Liver (tissue), 7 donors: ENCODE measurements at regions not wholly inside any gene's neighbourhood (a gene's known extent, or its start where the extent isn't known, plus 50 kb on each side); places are given as distances from the start of the nearest gene placed in this dataset.

ENCODE experiments used
- DNase-seq: peaks from one replicate; pipeline ENCODE4 v3.0.0-alpha.2; 2017; ENCODE audit warnings: low spot score
- H3K27ac ChIP-seq, 2 donors: one replicate each; pipeline ENCODE4 v1.7.0; 2013; ENCODE audit warnings: inconsistent platforms in 2 of 2, low read length in 2 of 2, control low read depth in 1 of 2, low read depth in 1 of 2, mild to moderate bottlenecking in 1 of 2
- H3K27me3 ChIP-seq, 4 donors: one replicate each; pipeline versions ENCODE4 v1.6.1 to v1.7.0; 2013; ENCODE audit warnings: low read length in 3 of 4, inconsistent platforms in 1 of 4, mild to moderate bottlenecking in 1 of 4, moderate library complexity in 1 of 4; ENCODE audit not compliant: control insufficient read depth in 4 of 4, insufficient read depth in 4 of 4
- H3K36me3 ChIP-seq, 4 donors: one replicate each; pipeline versions ENCODE4 v1.6.1 to v1.7.0; 2013; ENCODE audit warnings: low read length in 3 of 4, mild to moderate bottlenecking in 3 of 4, low read depth in 1 of 4, moderate library complexity in 1 of 4; ENCODE audit not compliant: control insufficient read depth in 4 of 4, insufficient read depth in 3 of 4
- H3K4me1 ChIP-seq, 4 donors: one replicate each; pipeline versions ENCODE4 v1.6.1 to v1.7.0; 2013; ENCODE audit warnings: low read length in 3 of 4, mild to moderate bottlenecking in 3 of 4, moderate library complexity in 1 of 4; ENCODE audit not compliant: control insufficient read depth in 4 of 4, insufficient read depth in 4 of 4
- H3K4me3 ChIP-seq, 3 donors: one replicate each; pipeline versions ENCODE4 v1.6.1 to v1.7.0; 2013; ENCODE audit warnings: low read length in 3 of 3, control low read depth in 1 of 3, low read depth in 1 of 3, mild to moderate bottlenecking in 1 of 3
- H3K9ac ChIP-seq, 2 donors: one replicate each; pipeline ENCODE4 v1.7.0; 2013; ENCODE audit warnings: low read length in 2 of 2, mild to moderate bottlenecking in 2 of 2, moderate library complexity in 2 of 2, control low read depth in 1 of 2, low read depth in 1 of 2
- H3K9me3 ChIP-seq, 4 donors: one replicate each; pipeline versions ENCODE4 v1.6.1 to v1.7.0; 2013; ENCODE audit warnings: low read length in 3 of 4; ENCODE audit not compliant: control insufficient read depth in 4 of 4
- ATF3 ChIP-seq: IDR thresholded peaks from 2 replicates; pipeline ENCODE4 v1.6.1; 2016; ENCODE audit warnings: antibody characterized with exemption
- EGR1 ChIP-seq, 2 donors: IDR thresholded peaks; 2 replicates each; pipeline ENCODE4 v1.6.1; 2016 to 2018; ENCODE audit warnings: antibody characterized with exemption in 2 of 2, low read depth in 2 of 2
- FOXA2 ChIP-seq: IDR thresholded peaks from 2 replicates; pipeline ENCODE4 v1.6.1; 2016; ENCODE audit warnings: antibody characterized with exemption
- GABPA ChIP-seq, 2 donors: IDR thresholded peaks in 1 of 2; conservative IDR thresholded peaks in 1 of 2; 2 replicates each; pipeline ENCODE4 v1.6.1; 2016; ENCODE audit warnings: antibody characterized with exemption in 2 of 2, mild to moderate bottlenecking in 1 of 2, moderate library complexity in 1 of 2
- HNF4A ChIP-seq, 2 donors: conservative IDR thresholded peaks; 2 replicates each; pipeline ENCODE4 v1.6.1; 2016; ENCODE audit warnings: antibody characterized with exemption in 2 of 2, mild to moderate bottlenecking in 2 of 2
- JUND ChIP-seq, 2 donors: IDR thresholded peaks; 2 replicates each; pipeline ENCODE4 v1.6.1; 2016; ENCODE audit warnings: antibody characterized with exemption in 2 of 2
- NR2F2 ChIP-seq: IDR thresholded peaks from 2 replicates; pipeline ENCODE4 v1.6.1; 2016; ENCODE audit warnings: antibody characterized with exemption
- RAD21 ChIP-seq, 2 donors: IDR thresholded peaks; 2 replicates each; pipeline ENCODE4 v1.6.1; 2016; ENCODE audit warnings: antibody characterized with exemption in 2 of 2, mild to moderate bottlenecking in 2 of 2
- REST ChIP-seq: IDR thresholded peaks from 2 replicates; pipeline ENCODE4 v1.6.1; 2016; ENCODE audit warnings: antibody characterized with exemption, mild to moderate bottlenecking
- RXRA ChIP-seq, 2 donors: IDR thresholded peaks; 2 replicates each; pipeline ENCODE4 v1.6.1; 2017 to 2018; ENCODE audit warnings: antibody characterized with exemption in 2 of 2, mild to moderate bottlenecking in 1 of 2
- YY1 ChIP-seq: IDR thresholded peaks from 2 replicates; pipeline ENCODE4 v1.6.1; 2016; ENCODE audit warnings: antibody characterized with exemption, mild to moderate bottlenecking
- WGBS: extraction: QIAGEN DNeasy Blood & Tissue Kit; methylation state at CpG from one replicate; pipeline ENCODE4 v1.1.7; 2013; 5-methylcytosine and 5-hydroxymethylcytosine counted together
- TF ChIP-seq, protein P1 (sequence below): IDR thresholded peaks from 2 replicates; pipeline ENCODE4 v1.6.1; 2016; ENCODE audit warnings: antibody characterized with exemption
- donor health status: healthy.
- donor health status: healthy.
- donor health status: healthy.
- donor health status: healthy.

GRCh38 chr7:33707427-33707826 lies 197.9 kb upstream of the BMPER start (continued):
- TF ChIP-seq, protein P1, sequence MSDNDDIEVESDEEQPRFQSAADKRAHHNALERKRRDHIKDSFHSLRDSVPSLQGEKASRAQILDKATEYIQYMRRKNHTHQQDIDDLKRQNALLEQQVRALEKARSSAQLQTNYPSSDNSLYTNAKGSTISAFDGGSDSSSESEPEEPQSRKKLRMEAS, result no peak
- TF ChIP-seq YY1 (no peak), JUND (IDR thresholded peaks at IDR 0.05) (no peak), GABPA (IDR thresholded peaks at IDR 0.05 in 1 of 2, conservative IDR thresholded peaks at IDR 0.05 in 1 of 2) (no peak)

GRCh38 chr7:33710608-33711007 lies 194.7 kb upstream of the BMPER start:
- Histone ChIP-seq H3K9me3 (no peaks in the 10 kb centered on the region), H3K4me1 (peaks cover 0 to 8% (median 0%) of the 10 kb centered on the region in 4 donors), H3K27me3 (no peaks in the 10 kb centered on the region), H3K27ac (no peak overlapping the region), H3K4me3 (no peak overlapping the region), H3K9ac (no peak overlapping the region), H3K36me3 (no peaks in the 10 kb centered on the region)
- no peak for DNase-seq
- TF ChIP-seq RXRA (IDR thresholded peaks at IDR 0.05) (no peak), EGR1 (IDR thresholded peaks at IDR 0.05; ENCODE audit: low read depth in 2 of 2) (no peak), HNF4A (conservative IDR thresholded peaks at IDR 0.05) (no peak), ATF3 (no peak), YY1 (no peak), FOXA2 (no peak), RAD21 (IDR thresholded peaks at IDR 0.05) (no peak), REST (no peak)

DNA sequence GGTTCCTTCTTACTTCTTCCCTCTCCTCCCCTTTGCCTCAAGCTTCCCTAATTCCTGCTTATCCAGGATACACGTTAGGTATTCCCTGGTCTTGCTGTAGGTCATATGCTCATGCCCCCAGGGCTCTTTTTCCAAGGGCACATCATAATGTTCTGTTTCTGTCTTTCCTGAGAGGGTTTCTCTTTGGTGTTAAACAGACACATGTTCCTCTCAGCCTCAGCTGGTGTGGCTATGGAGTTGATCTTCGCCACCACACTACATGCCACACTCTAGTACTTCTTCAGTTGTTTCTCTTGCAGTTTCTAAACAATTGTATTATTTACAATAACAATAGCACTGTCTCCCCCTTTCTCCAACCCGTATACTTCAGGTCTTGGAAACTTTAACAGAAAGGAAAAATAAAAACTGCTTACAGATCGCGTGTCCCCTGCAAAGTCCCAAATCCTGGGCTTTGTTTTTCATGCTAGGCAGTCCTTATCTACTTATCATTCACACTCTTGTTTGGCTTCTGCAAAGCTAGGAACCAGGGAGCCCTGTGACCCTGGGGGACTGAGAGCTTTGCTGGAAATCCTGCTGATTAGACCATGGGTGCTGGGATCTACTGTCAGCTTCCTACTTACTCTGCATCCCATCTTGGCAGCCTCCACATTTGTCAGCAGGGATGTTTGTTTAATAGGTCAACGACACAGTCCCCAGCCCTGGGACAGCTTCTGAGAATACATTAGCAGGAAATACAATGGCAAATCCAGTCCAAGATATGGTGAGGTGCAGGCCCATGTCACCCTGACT lies 193.9 kb upstream of the BMPER start:
- Histone ChIP-seq H3K9ac (no peak overlapping the region), H3K4me3 (no peak overlapping the region), H3K9me3 (no peaks in the 10 kb centered on the region), H3K4me1 (peaks cover 0 to 8% (median 0%) of the 10 kb centered on the region in 4 donors), H3K36me3 (no peaks in the 10 kb centered on the region), H3K27me3 (no peaks in the 10 kb centered on the region), H3K27ac (peak overlapping the region in 1 of 2 donors; percentile 46)
- no peak for DNase-seq
- TF ChIP-seq HNF4A (conservative IDR thresholded peaks at IDR 0.05) (peak; percentile 8 to 38), JUND (IDR thresholded peaks at IDR 0.05) (no peak), RXRA (IDR thresholded peaks at IDR 0.05) (peak; percentile 62 to 82), RAD21 (IDR thresholded peaks at IDR 0.05) (peak; percentile 21 to 59), NR2F2 (peak; percentile 89), FOXA2 (peak; percentile 38)
- TF ChIP-seq, protein P1, result no peak
- WGBS, result 52% methylated on average over 6 of the region's 6 CpGs
